LNCaP clone FGC (cell line): ENCODE measurements at regions not wholly inside any gene's neighbourhood (a gene's known extent, or its start where the extent isn't known, plus 50 kb on each side); places are given as distances from the start of the nearest gene placed in this dataset.

Experiments used
- DNase-seq: peaks from one replicate; pipeline ENCODE4 v3.0.0-alpha.2; 2011; ENCODE audit warnings: low read depth
- H3K4me3 ChIP-seq: 2 replicates; pipeline ENCODE4 v1.5.1; 2011; ENCODE audit warnings: mild to moderate bottlenecking, low read depth, low read length, control low read depth
- TF ChIP-seq, protein P1 (sequence below): IDR thresholded peaks from 2 replicates; pipeline ENCODE4 v1.5.1; 2012; ENCODE audit warnings: mild to moderate bottlenecking; ENCODE audit not compliant: control insufficient read depth, insufficient read depth; ENCODE audit errors: extremely low read depth

DNA sequence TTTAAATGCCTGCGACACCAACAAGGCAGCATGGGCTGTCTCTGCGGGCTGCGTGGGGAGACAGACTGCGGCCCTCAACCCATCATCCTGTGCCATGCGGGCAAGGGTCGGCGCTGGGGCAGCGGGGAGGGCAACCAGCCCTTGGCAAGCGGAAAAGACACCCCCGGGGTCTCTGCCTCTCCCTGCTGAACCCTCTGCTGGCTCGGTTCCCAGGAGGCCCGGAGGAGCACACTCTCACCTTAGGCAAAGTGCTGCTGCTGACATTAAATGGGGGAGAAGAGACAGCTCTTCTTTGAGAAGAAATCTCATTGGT is 129.6 kb upstream of the PPP1R26 start:
- no peak overlapping the region for H3K4me3 ChIP-seq
- TF ChIP-seq, protein P1, sequence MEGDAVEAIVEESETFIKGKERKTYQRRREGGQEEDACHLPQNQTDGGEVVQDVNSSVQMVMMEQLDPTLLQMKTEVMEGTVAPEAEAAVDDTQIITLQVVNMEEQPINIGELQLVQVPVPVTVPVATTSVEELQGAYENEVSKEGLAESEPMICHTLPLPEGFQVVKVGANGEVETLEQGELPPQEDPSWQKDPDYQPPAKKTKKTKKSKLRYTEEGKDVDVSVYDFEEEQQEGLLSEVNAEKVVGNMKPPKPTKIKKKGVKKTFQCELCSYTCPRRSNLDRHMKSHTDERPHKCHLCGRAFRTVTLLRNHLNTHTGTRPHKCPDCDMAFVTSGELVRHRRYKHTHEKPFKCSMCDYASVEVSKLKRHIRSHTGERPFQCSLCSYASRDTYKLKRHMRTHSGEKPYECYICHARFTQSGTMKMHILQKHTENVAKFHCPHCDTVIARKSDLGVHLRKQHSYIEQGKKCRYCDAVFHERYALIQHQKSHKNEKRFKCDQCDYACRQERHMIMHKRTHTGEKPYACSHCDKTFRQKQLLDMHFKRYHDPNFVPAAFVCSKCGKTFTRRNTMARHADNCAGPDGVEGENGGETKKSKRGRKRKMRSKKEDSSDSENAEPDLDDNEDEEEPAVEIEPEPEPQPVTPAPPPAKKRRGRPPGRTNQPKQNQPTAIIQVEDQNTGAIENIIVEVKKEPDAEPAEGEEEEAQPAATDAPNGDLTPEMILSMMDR = no peak
- no peak for DNase-seq

GRCh38 chr9:135353935-135354334 is 125.6 kb upstream of the PPP1R26 start:
- no peak overlapping the region for H3K4me3 ChIP-seq
- TF ChIP-seq, protein P1 = no peak
- DNase-seq = no peak

- DNase-seq = no peak
- TF ChIP-seq, protein P1 = no peak
- H3K4me3 ChIP-seq = no peak overlapping the region
Measured at GRCh38 chr9:135355521-135356011, 124.0 kb upstream of the PPP1R26 start.

GRCh38 chr9:135356021-135356420 is 123.6 kb upstream of the PPP1R26 start:
- TF ChIP-seq, protein P1 = no peak
- DNase-seq = no peak
- H3K4me3 ChIP-seq = no peak overlapping the region

- no peak for DNase-seq
- TF ChIP-seq, protein P1 = no peak
- H3K4me3 ChIP-seq = no peak overlapping the region
Measured at GRCh38 chr9:135356796-135357195, 122.8 kb upstream of the PPP1R26 start.

GRCh38 chr9:135357863-135358551 is 121.6 kb upstream of the PPP1R26 start:
- TF ChIP-seq, protein P1 = no peak
- no peak overlapping the region for H3K4me3 ChIP-seq
- DNase-seq = no peak

DNA sequence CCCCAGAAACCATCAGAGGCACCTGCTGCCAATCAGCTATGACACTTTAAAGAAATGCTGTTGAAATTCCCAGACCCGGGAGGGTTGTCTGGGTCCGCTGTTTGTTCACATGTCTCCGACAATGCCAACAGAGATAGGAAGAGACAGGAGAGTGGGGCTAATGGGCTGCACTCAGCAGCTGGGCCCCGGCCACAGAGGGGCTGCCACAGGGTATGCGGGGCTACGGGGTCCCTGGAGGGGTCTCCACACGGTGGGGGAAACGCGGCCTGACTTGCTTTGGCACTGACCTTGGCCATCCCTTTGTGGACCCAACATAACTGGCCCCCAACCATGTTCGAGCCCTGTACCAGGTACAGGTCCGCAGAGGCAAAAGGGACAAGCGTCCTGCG is 121.0 kb upstream of the PPP1R26 start:
- H3K4me3 ChIP-seq = no peak overlapping the region
- TF ChIP-seq, protein P1 = no peak
- DNase-seq = no peak
